ENCODE measurements at regions not wholly inside any gene's neighbourhood (a gene's known extent, or its start where the extent isn't known, plus 50 kb on each side); places are given as distances from the start of the nearest gene placed in this dataset.

GRCh38 chr18:29653671-29654215 is 1388.8 kb downstream of the DSC3 start:
- Histone ChIP-seq H3K4me1 (no peaks in the 10 kb centered on the region), H3K4me3 (no peak overlapping the region), H3K27ac (no peak overlapping the region), H3K27me3 (no peaks in the 10 kb centered on the region), H3K9me3 (no peaks in the 10 kb centered on the region), H3K36me3 (no peaks in the 10 kb centered on the region)
- ATAC-seq: no peak
- WGBS, 2 donors (ENCODE audit: low coverage in 1 of 2): 25 to 26% methylated on average over 2 of the region's 2 CpGs
- no peak for TF ChIP-seq EP300 (IDR thresholded peaks at IDR 0.05)
- no peak for TF ChIP-seq POLR2AphosphoS5 (IDR thresholded peaks at IDR 0.05)
- TF ChIP-seq CTCF (IDR thresholded peaks at IDR 0.05): no peak
- TF ChIP-seq POLR2A (IDR thresholded peaks at IDR 0.05): no peak

- Histone ChIP-seq H3K36me3 (no peaks in the 10 kb centered on the region), H3K4me1 (no peaks in the 10 kb centered on the region), H3K9me3 (no peaks in the 10 kb centered on the region), H3K27me3 (no peaks in the 10 kb centered on the region), H3K27ac (no peak overlapping the region), H3K4me3 (no peak overlapping the region)
- WGBS, 2 donors (ENCODE audit: low coverage in 1 of 2): 100% methylated on average over 2 of the region's 2 CpGs; no CpG with 5 or more reads in 1 of the 2 donors
- TF ChIP-seq CTCF (IDR thresholded peaks at IDR 0.05): no peak
- no peak for TF ChIP-seq POLR2A (IDR thresholded peaks at IDR 0.05)
- no peak for TF ChIP-seq POLR2AphosphoS5 (IDR thresholded peaks at IDR 0.05)
- no peak for TF ChIP-seq EP300 (IDR thresholded peaks at IDR 0.05)
- ATAC-seq: no peak
Observed at GRCh38 chr18:29652797-29653196, 1389.7 kb downstream of the DSC3 start.

GRCh38 chr18:29651122-29651680 is 1391.3 kb downstream of the DSC3 start:
- H3K9me3 ChIP-seq: no peaks in the 10 kb centered on the region
- H3K27ac ChIP-seq: no peak overlapping the region
- WGBS, 2 donors (ENCODE audit: low coverage in 1 of 2): 100% methylated on average over 3 of the region's 3 CpGs
- no peak overlapping the region for H3K4me3 ChIP-seq
- no peaks in the 10 kb centered on the region for H3K36me3 ChIP-seq
- H3K4me1 ChIP-seq: no peaks in the 10 kb centered on the region
- ATAC-seq: no peak
- no peaks in the 10 kb centered on the region for H3K27me3 ChIP-seq
- TF ChIP-seq CTCF (IDR thresholded peaks at IDR 0.05) (no peak), POLR2A (IDR thresholded peaks at IDR 0.05) (no peak), POLR2AphosphoS5 (IDR thresholded peaks at IDR 0.05) (no peak), EP300 (IDR thresholded peaks at IDR 0.05) (no peak)

GRCh38 chr18:29648891-29649290 is 1393.7 kb downstream of the DSC3 start:
- H3K27me3 ChIP-seq: no peaks in the 10 kb centered on the region
- TF ChIP-seq EP300 (IDR thresholded peaks at IDR 0.05) (no peak), CTCF (IDR thresholded peaks at IDR 0.05) (no peak), POLR2AphosphoS5 (IDR thresholded peaks at IDR 0.05) (no peak), POLR2A (IDR thresholded peaks at IDR 0.05) (no peak)
- H3K36me3 ChIP-seq: no peaks in the 10 kb centered on the region
- WGBS, 2 donors (ENCODE audit: low coverage in 1 of 2): 21 to 50% methylated on average over 1 of the region's 1 CpG
- no peaks in the 10 kb centered on the region for H3K9me3 ChIP-seq
- H3K4me1 ChIP-seq: no peaks in the 10 kb centered on the region
- no peak overlapping the region for H3K27ac ChIP-seq
- no peak overlapping the region for H3K4me3 ChIP-seq
- no peak for ATAC-seq

GRCh38 chr18:29647700-29648099 is 1394.8 kb downstream of the DSC3 start:
- 83 to 91% methylated on average over 1 of the region's 1 CpG for WGBS, 2 donors (ENCODE audit: low coverage in 1 of 2)
- Histone ChIP-seq H3K27me3 (no peaks in the 10 kb centered on the region), H3K36me3 (no peaks in the 10 kb centered on the region), H3K9me3 (no peaks in the 10 kb centered on the region), H3K27ac (no peak overlapping the region), H3K4me1 (no peaks in the 10 kb centered on the region), H3K4me3 (no peak overlapping the region)
- ATAC-seq: no peak
- TF ChIP-seq CTCF (IDR thresholded peaks at IDR 0.05) (no peak), POLR2AphosphoS5 (IDR thresholded peaks at IDR 0.05) (no peak), POLR2A (IDR thresholded peaks at IDR 0.05) (no peak), EP300 (IDR thresholded peaks at IDR 0.05) (no peak)
